SK-N-SH treated with all-trans-retinoic acid at 6 μM for 48 hours (cell line): ENCODE measurements at regions not wholly inside any gene's neighbourhood (a gene's known extent, or its start where the extent isn't known, plus 50 kb on each side); places are given as distances from the start of the nearest gene placed in this dataset.

Experiments
- ATAC-seq: fragments of 200-7000 bp; cut with Tn5 transposase; 3 replicates; pipeline ENCODE4 v1.9.1; 2020; ENCODE audit warnings: mild to moderate bottlenecking, moderate library complexity
- ARNTL ChIP-seq: fragments of 450-650 bp; formaldehyde crosslinking; IDR thresholded peaks from 2 replicates; pipeline ENCODE4 v1.5.0; 2020; ENCODE audit warnings: low read depth, mild to moderate bottlenecking, moderate library complexity, borderline replicate concordance
- BACH2 ChIP-seq: fragments of 250-450 bp; sonication (Bioruptor Pico); IDR thresholded peaks from 2 replicates; pipeline ENCODE4 v1.9.0; 2021; ENCODE audit warnings: mild to moderate bottlenecking, borderline replicate concordance
- CSDC2 ChIP-seq: fragments of 250-450 bp; sonication (Bioruptor Pico); IDR thresholded peaks from 2 replicates; pipeline ENCODE4 v1.5.0; 2020; ENCODE audit warnings: mild to moderate bottlenecking, moderate library complexity
- ESRRG ChIP-seq: fragments of 250-450 bp; sonication (Bioruptor Pico); IDR thresholded peaks from 2 replicates; pipeline ENCODE4 v1.6.1; 2021; ENCODE audit warnings: mild to moderate bottlenecking
- GLIS3 ChIP-seq: fragments of 250-450 bp; sonication (Bioruptor Pico); IDR thresholded peaks from 2 replicates; pipeline ENCODE4 v1.5.0; 2020; ENCODE audit warnings: mild to moderate bottlenecking, moderate library complexity
- OSR1 ChIP-seq: fragments of 250-450 bp; sonication (Bioruptor Pico); IDR thresholded peaks from 2 replicates; pipeline ENCODE4 v1.8.0; 2022; ENCODE audit warnings: moderate library complexity, mild to moderate bottlenecking, inconsistent platforms
- PPARA ChIP-seq: fragments of 250-450 bp; sonication (Bioruptor Pico); IDR thresholded peaks from 2 replicates; pipeline ENCODE4 v1.5.0; 2020; ENCODE audit warnings: mild to moderate bottlenecking, borderline replicate concordance
- RARB ChIP-seq: fragments of 250-450 bp; sonication (Bioruptor Pico); IDR thresholded peaks from 2 replicates; pipeline ENCODE4 v1.8.0; 2021; ENCODE audit warnings: mild to moderate bottlenecking, moderate library complexity
- SNAI2 ChIP-seq: fragments of 250-450 bp; sonication (Bioruptor Pico); IDR thresholded peaks from 2 replicates; pipeline ENCODE4 v1.5.0; 2020; ENCODE audit warnings: mild to moderate bottlenecking, moderate library complexity
- TCF4 ChIP-seq: fragments of 250-450 bp; sonication (Bioruptor Pico); IDR thresholded peaks from 2 replicates; pipeline ENCODE4 v1.8.0; 2021; ENCODE audit warnings: mild to moderate bottlenecking, moderate library complexity, borderline replicate concordance
- TOX ChIP-seq: fragments of 250-450 bp; sonication (Bioruptor Pico); IDR thresholded peaks from 2 replicates; pipeline ENCODE4 v1.8.0; 2021; ENCODE audit warnings: mild to moderate bottlenecking, moderate library complexity, borderline replicate concordance
- ZC3H10 ChIP-seq: fragments of 250-450 bp; sonication (Bioruptor Pico); IDR thresholded peaks from 2 replicates; pipeline ENCODE4 v1.5.1; 2021; ENCODE audit warnings: mild to moderate bottlenecking, moderate library complexity
- ZFP3 ChIP-seq: fragments of 250-450 bp; sonication (Bioruptor Pico); IDR thresholded peaks from 2 replicates; pipeline ENCODE4 v1.5.0; 2020; ENCODE audit warnings: mild to moderate bottlenecking, moderate library complexity
- ZNF565 ChIP-seq: fragments of 450-650 bp; formaldehyde crosslinking; conservative IDR thresholded peaks from 2 replicates; pipeline ENCODE4 v1.5.0; 2020; ENCODE audit warnings: low read depth, mild to moderate bottlenecking, moderate library complexity
- ZNF70 ChIP-seq: fragments of 450-650 bp; formaldehyde crosslinking; IDR thresholded peaks from 2 replicates; pipeline ENCODE4 v1.5.0; 2020; ENCODE audit warnings: mild to moderate bottlenecking, moderate library complexity
- ZNF8 ChIP-seq: fragments of 450-650 bp; formaldehyde crosslinking; IDR thresholded peaks from 2 replicates; pipeline ENCODE4 v1.5.0; 2020; ENCODE audit warnings: mild to moderate bottlenecking, moderate library complexity
- TF ChIP-seq, protein P1 (sequence below): fragments of 250-450 bp; sonication (Bioruptor Pico); IDR thresholded peaks from 2 replicates; pipeline ENCODE4 v1.8.0; 2021; ENCODE audit warnings: low read depth, mild to moderate bottlenecking, moderate library complexity, borderline replicate concordance
- TF ChIP-seq, protein P2 (sequence below): fragments of 250-450 bp; sonication (Bioruptor Pico); IDR thresholded peaks from 2 replicates; pipeline ENCODE4 v1.5.0; 2020; ENCODE audit warnings: mild to moderate bottlenecking, moderate library complexity
- TF ChIP-seq, protein P3 (sequence below): fragments of 250-450 bp; sonication (Bioruptor Pico); IDR thresholded peaks from 2 replicates; pipeline ENCODE4 v1.5.1; 2021; ENCODE audit warnings: mild to moderate bottlenecking, moderate library complexity
- TF ChIP-seq, protein P4 (sequence below): fragments of 250-450 bp; sonication (Bioruptor Pico); IDR thresholded peaks from 2 replicates; pipeline ENCODE4 v1.8.0; 2020; ENCODE audit warnings: mild to moderate bottlenecking, moderate library complexity, borderline replicate concordance
- TF ChIP-seq, protein P5 (sequence below): fragments of 250-450 bp; sonication (Bioruptor Pico); IDR thresholded peaks from 2 replicates; pipeline ENCODE4 v1.5.1; 2020; ENCODE audit warnings: low read depth, mild to moderate bottlenecking, moderate library complexity

DNA sequence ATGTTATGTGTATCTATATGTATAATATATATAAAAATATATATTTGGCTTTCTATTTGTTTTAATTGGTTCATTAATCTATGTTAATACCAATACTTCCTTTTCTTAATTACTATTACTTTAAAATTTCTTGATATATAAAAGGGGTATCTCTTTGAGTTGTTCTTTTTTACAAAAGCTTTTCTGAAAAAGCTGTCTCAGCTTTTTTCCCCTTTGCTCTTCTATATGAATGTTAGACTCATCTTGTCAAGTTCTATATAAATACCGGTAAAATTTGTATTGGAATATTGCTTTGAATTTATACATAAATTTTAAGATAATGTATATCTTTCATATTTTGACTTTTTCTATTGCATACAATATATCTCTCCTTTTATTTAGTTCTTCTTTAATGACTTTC is 139.8 kb upstream of the FOXG1 start:
- TF ChIP-seq ZNF8: no peak
- TF ChIP-seq ZNF70 (CRISPR knock-in tag): no peak
- TF ChIP-seq, protein P1, sequence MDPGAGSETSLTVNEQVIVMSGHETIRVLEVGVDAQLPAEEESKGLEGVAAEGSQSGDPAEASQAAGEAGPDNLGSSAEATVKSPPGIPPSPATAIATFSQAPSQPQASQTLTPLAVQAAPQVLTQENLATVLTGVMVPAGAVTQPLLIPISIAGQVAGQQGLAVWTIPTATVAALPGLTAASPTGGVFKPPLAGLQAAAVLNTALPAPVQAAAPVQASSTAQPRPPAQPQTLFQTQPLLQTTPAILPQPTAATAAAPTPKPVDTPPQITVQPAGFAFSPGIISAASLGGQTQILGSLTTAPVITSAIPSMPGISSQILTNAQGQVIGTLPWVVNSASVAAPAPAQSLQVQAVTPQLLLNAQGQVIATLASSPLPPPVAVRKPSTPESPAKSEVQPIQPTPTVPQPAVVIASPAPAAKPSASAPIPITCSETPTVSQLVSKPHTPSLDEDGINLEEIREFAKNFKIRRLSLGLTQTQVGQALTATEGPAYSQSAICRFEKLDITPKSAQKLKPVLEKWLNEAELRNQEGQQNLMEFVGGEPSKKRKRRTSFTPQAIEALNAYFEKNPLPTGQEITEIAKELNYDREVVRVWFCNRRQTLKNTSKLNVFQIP (CRISPR knock-in tag): no peak
- TF ChIP-seq, protein P2, sequence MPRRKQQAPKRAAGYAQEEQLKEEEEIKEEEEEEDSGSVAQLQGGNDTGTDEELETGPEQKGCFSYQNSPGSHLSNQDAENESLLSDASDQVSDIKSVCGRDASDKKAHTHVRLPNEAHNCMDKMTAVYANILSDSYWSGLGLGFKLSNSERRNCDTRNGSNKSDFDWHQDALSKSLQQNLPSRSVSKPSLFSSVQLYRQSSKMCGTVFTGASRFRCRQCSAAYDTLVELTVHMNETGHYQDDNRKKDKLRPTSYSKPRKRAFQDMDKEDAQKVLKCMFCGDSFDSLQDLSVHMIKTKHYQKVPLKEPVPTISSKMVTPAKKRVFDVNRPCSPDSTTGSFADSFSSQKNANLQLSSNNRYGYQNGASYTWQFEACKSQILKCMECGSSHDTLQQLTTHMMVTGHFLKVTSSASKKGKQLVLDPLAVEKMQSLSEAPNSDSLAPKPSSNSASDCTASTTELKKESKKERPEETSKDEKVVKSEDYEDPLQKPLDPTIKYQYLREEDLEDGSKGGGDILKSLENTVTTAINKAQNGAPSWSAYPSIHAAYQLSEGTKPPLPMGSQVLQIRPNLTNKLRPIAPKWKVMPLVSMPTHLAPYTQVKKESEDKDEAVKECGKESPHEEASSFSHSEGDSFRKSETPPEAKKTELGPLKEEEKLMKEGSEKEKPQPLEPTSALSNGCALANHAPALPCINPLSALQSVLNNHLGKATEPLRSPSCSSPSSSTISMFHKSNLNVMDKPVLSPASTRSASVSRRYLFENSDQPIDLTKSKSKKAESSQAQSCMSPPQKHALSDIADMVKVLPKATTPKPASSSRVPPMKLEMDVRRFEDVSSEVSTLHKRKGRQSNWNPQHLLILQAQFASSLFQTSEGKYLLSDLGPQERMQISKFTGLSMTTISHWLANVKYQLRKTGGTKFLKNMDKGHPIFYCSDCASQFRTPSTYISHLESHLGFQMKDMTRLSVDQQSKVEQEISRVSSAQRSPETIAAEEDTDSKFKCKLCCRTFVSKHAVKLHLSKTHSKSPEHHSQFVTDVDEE (CRISPR knock-in tag): no peak
- no peak for TF ChIP-seq GLIS3 (CRISPR knock-in tag)
- no peak for TF ChIP-seq TCF4
- no peak for TF ChIP-seq ZNF565 (CRISPR knock-in tag)
- TF ChIP-seq BACH2 (CRISPR knock-in tag): no peak
- no peak for TF ChIP-seq ZFP3 (CRISPR knock-in tag)
- no peak for TF ChIP-seq CSDC2 (CRISPR knock-in tag)
- TF ChIP-seq, protein P3, sequence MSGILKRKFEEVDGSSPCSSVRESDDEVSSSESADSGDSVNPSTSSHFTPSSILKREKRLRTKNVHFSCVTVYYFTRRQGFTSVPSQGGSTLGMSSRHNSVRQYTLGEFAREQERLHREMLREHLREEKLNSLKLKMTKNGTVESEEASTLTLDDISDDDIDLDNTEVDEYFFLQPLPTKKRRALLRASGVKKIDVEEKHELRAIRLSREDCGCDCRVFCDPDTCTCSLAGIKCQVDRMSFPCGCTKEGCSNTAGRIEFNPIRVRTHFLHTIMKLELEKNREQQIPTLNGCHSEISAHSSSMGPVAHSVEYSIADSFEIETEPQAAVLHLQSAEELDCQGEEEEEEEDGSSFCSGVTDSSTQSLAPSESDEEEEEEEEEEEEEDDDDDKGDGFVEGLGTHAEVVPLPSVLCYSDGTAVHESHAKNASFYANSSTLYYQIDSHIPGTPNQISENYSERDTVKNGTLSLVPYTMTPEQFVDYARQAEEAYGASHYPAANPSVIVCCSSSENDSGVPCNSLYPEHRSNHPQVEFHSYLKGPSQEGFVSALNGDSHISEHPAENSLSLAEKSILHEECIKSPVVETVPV (CRISPR knock-in tag): no peak
- TF ChIP-seq PPARA: no peak
- no peak for TF ChIP-seq ZC3H10 (CRISPR knock-in tag)
- TF ChIP-seq TOX (CRISPR knock-in tag): no peak
- no peak for TF ChIP-seq ARNTL (CRISPR knock-in tag)
- TF ChIP-seq RARB: no peak
- TF ChIP-seq, protein P4, sequence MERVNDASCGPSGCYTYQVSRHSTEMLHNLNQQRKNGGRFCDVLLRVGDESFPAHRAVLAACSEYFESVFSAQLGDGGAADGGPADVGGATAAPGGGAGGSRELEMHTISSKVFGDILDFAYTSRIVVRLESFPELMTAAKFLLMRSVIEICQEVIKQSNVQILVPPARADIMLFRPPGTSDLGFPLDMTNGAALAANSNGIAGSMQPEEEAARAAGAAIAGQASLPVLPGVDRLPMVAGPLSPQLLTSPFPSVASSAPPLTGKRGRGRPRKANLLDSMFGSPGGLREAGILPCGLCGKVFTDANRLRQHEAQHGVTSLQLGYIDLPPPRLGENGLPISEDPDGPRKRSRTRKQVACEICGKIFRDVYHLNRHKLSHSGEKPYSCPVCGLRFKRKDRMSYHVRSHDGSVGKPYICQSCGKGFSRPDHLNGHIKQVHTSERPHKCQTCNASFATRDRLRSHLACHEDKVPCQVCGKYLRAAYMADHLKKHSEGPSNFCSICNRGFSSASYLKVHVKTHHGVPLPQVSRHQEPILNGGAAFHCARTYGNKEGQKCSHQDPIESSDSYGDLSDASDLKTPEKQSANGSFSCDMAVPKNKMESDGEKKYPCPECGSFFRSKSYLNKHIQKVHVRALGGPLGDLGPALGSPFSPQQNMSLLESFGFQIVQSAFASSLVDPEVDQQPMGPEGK (CRISPR knock-in tag): no peak
- no peak for ATAC-seq

DNA sequence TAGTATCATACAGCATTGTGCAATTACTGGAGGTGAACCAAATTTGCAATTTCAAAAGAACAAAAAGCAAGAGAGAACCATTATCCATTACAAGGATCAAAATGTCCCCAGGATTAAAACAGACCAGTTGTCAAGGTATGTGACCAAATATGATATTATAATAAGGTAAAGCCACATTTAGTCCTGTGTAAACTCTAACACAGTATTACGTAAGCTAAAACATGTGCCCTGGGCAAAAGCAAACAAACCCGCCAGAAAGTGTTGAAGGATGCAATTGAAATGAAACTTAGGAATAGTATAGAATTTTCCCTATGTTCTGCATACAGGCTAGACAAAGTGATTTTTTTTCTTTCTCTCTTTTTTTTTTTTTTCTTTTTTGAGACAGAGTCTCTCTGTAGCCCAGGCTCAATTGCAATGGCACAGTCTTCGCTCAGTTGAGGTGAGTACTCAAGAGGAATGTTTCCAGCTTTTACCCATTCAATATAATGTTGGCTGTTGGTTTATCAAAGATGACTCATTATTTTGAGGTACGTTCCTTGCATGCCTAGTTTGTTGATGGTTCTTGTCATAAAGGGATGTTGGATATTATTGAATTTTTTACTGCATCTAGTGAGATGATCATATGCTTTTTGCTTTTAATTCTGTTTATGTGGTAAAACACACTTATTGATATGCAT is 137.1 kb upstream of the FOXG1 start:
- ATAC-seq: no peak
- TF ChIP-seq GLIS3 (CRISPR knock-in tag) (no peak), TOX (CRISPR knock-in tag) (no peak), OSR1 (no peak), ESRRG (CRISPR knock-in tag) (no peak), ZFP3 (CRISPR knock-in tag) (no peak), ZC3H10 (CRISPR knock-in tag) (no peak), ZNF565 (CRISPR knock-in tag) (no peak), ARNTL (CRISPR knock-in tag) (no peak), ZNF8 (no peak), SNAI2 (CRISPR knock-in tag) (no peak), TCF4 (no peak), CSDC2 (CRISPR knock-in tag) (no peak)
- TF ChIP-seq, protein P1 (CRISPR knock-in tag): no peak
- TF ChIP-seq, protein P2 (CRISPR knock-in tag): no peak
- TF ChIP-seq, protein P5, sequence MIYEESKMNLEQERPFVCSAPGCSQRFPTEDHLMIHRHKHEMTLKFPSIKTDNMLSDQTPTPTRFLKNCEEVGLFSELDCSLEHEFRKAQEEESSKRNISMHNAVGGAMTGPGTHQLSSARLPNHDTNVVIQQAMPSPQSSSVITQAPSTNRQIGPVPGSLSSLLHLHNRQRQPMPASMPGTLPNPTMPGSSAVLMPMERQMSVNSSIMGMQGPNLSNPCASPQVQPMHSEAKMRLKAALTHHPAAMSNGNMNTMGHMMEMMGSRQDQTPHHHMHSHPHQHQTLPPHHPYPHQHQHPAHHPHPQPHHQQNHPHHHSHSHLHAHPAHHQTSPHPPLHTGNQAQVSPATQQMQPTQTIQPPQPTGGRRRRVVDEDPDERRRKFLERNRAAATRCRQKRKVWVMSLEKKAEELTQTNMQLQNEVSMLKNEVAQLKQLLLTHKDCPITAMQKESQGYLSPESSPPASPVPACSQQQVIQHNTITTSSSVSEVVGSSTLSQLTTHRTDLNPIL (CRISPR knock-in tag): no peak
- TF ChIP-seq, protein P3 (CRISPR knock-in tag): no peak
